ENCODE measurements at regions not wholly inside any gene's neighbourhood (a gene's known extent, or its start where the extent isn't known, plus 50 kb on each side); places are given as distances from the start of the nearest gene placed in this dataset.

- TF ChIP-seq CTCF (conservative IDR thresholded peaks at IDR 0.05) = no peak
- Histone ChIP-seq H3K4me3 (ENCODE audit: low read length) (no peak overlapping the region), H3K4me1 (ENCODE audit: control insufficient read depth, insufficient read depth, low read length) (no peaks in the 10 kb centered on the region), H3K27me3 (ENCODE audit: control insufficient read depth, insufficient read depth, low read length, poor library complexity, severe bottlenecking) (no peaks in the 10 kb centered on the region), H3K9ac (ENCODE audit: extremely low read depth, low read length, poor library complexity, severe bottlenecking) (no peak overlapping the region), H3K27ac (ENCODE audit: low read depth, low read length) (no peak overlapping the region), H3K36me3 (ENCODE audit: control insufficient read depth, insufficient read depth, low read length) (no peaks in the 10 kb centered on the region), H3K9me3 (ENCODE audit: control insufficient read depth, low read length) (no peaks in the 10 kb centered on the region)
- no peak for DNase-seq
- Mint-ChIP-seq H3K4me3 (no peak overlapping the region), H3K4me1 (no peaks in the 10 kb centered on the region), H3K36me3 (ENCODE audit: low read depth) (no peaks in the 10 kb centered on the region), H3K27me3 (ENCODE audit: insufficient read depth) (no peaks in the 10 kb centered on the region), H3K9me3 (no peaks in the 10 kb centered on the region), H3K27ac (no peak overlapping the region)
- WGBS, 2 experiments (ENCODE audit: insufficient coverage in 1 of 2, insufficient read length in 1 of 2) = 75 to 83% methylated on average over 2 to 3 of the region's 3 CpGs
Observed at GRCh38 chr7:85954961-85955360, 688.7 kb upstream of the GRM3 start.

- H3K27me3 ChIP-seq (ENCODE audit: control insufficient read depth, insufficient read depth, low read length, poor library complexity, severe bottlenecking) = no peaks in the 10 kb centered on the region
- no peak for TF ChIP-seq CTCF (conservative IDR thresholded peaks at IDR 0.05)
- H3K36me3 Mint-ChIP-seq (ENCODE audit: low read depth) = no peaks in the 10 kb centered on the region
- no peaks in the 10 kb centered on the region for H3K27me3 Mint-ChIP-seq (ENCODE audit: insufficient read depth)
- peaks cover 10% of the 10 kb centered on the region for H3K9me3 Mint-ChIP-seq
- H3K27ac ChIP-seq (ENCODE audit: low read depth, low read length) = no peak overlapping the region
- H3K9me3 ChIP-seq (ENCODE audit: control insufficient read depth, low read length) = peaks cover 5% of the 10 kb centered on the region
- 61 to 100% methylated on average over 1 of the region's 1 CpG for WGBS, 2 experiments (ENCODE audit: insufficient coverage in 1 of 2, insufficient read length in 1 of 2)
- DNase-seq = no peak
- H3K4me1 Mint-ChIP-seq = no peaks in the 10 kb centered on the region
- H3K9ac ChIP-seq (ENCODE audit: extremely low read depth, low read length, poor library complexity, severe bottlenecking) = no peak overlapping the region
- no peak overlapping the region for H3K4me3 ChIP-seq (ENCODE audit: low read length)
- no peaks in the 10 kb centered on the region for H3K36me3 ChIP-seq (ENCODE audit: control insufficient read depth, insufficient read depth, low read length)
- H3K27ac Mint-ChIP-seq = no peak overlapping the region
- no peaks in the 10 kb centered on the region for H3K4me1 ChIP-seq (ENCODE audit: control insufficient read depth, insufficient read depth, low read length)
- no peak overlapping the region for H3K4me3 Mint-ChIP-seq
Observed at GRCh38 chr7:85950871-85951270, 692.8 kb upstream of the GRM3 start.

- DNase-seq = no peak
- H3K4me1 Mint-ChIP-seq = no peaks in the 10 kb centered on the region
- TF ChIP-seq CTCF (conservative IDR thresholded peaks at IDR 0.05) = no peak
- H3K4me3 Mint-ChIP-seq = no peak overlapping the region
- no peaks in the 10 kb centered on the region for H3K4me1 ChIP-seq (ENCODE audit: control insufficient read depth, insufficient read depth, low read length)
- peak overlapping the region; percentile 38 for H3K27ac Mint-ChIP-seq
- no peaks in the 10 kb centered on the region for H3K36me3 Mint-ChIP-seq (ENCODE audit: low read depth)
- no peak overlapping the region for H3K9ac ChIP-seq (ENCODE audit: extremely low read depth, low read length, poor library complexity, severe bottlenecking)
- peaks cover 5% of the 10 kb centered on the region for H3K9me3 ChIP-seq (ENCODE audit: control insufficient read depth, low read length)
- H3K27ac ChIP-seq (ENCODE audit: low read depth, low read length) = no peak overlapping the region
- no peaks in the 10 kb centered on the region for H3K27me3 Mint-ChIP-seq (ENCODE audit: insufficient read depth)
- H3K27me3 ChIP-seq (ENCODE audit: control insufficient read depth, insufficient read depth, low read length, poor library complexity, severe bottlenecking) = no peaks in the 10 kb centered on the region
- WGBS, 2 experiments (ENCODE audit: insufficient coverage in 1 of 2, insufficient read length in 1 of 2) = 88% methylated on average over 1 of the region's 3 CpGs; no CpG with 5 or more reads in 1 of the 2 experiments
- no peak overlapping the region for H3K4me3 ChIP-seq (ENCODE audit: low read length)
- H3K9me3 Mint-ChIP-seq = peaks cover 10% of the 10 kb centered on the region
- no peaks in the 10 kb centered on the region for H3K36me3 ChIP-seq (ENCODE audit: control insufficient read depth, insufficient read depth, low read length)
Observed at GRCh38 chr7:85950418-85950817, 693.3 kb upstream of the GRM3 start.
